Right atrium auricular region (tissue), 2 donors: ENCODE measurements at regions not wholly inside any gene's neighbourhood (a gene's known extent, or its start where the extent isn't known, plus 50 kb on each side); places are given as distances from the start of the nearest gene placed in this dataset.
"Not testable (repeated sequence)": the region's sequence is repeated elsewhere in the genome, so short reads cannot be mapped to it uniquely, and the experiment has no call there.

Experiments
- DNase-seq: peaks from one replicate; pipeline ENCODE4 v3.0.0-alpha.2; 2019; ENCODE audit warnings: low spot score
- H3K27ac ChIP-seq, 2 donors: fragments of 200-600 bp; sonication (generic); 1 replicate in 1 of 2; 2 replicates in 1 of 2; pipeline ENCODE4 v1.5.1; 2016 to 2019
- H3K27me3 ChIP-seq, 2 donors: fragments of 200-600 bp; sonication (generic); one replicate each; pipeline versions ENCODE4 v1.5.1 to v1.6.0; 2017 to 2019
- H3K36me3 ChIP-seq: fragments of 200-600 bp; sonication (generic); one replicate; pipeline ENCODE4 v1.5.1; 2016
- H3K4me1 ChIP-seq, 2 donors: fragments of 200-600 bp; sonication (generic); one replicate each; pipeline versions ENCODE4 v1.5.1 to v1.6.0; 2017 to 2019
- H3K4me3 ChIP-seq, 2 donors: fragments of 200-600 bp; sonication (generic); 1 replicate in 1 of 2; 2 replicates in 1 of 2; pipeline ENCODE4 v1.5.1; 2017 to 2019; ENCODE audit warnings: mild to moderate bottlenecking in 1 of 2, moderate library complexity in 1 of 2
- H3K9me3 ChIP-seq, 2 donors: fragments of 200-600 bp; sonication (generic); one replicate each; pipeline ENCODE4 v1.5.1; 2019
- CTCF ChIP-seq, 2 donors: fragments of 200-600 bp; sonication (generic); IDR thresholded peaks; one replicate each; pipeline ENCODE4 v1.5.1; 2019; ENCODE audit warnings: antibody characterized with exemption in 2 of 2

- Histone ChIP-seq H3K9me3 (no peaks in the 10 kb centered on the region), H3K4me1 (no peaks in the 10 kb centered on the region), H3K4me3 (no peak overlapping the region), H3K27me3 (no peaks in the 10 kb centered on the region), H3K36me3 (no peaks in the 10 kb centered on the region), H3K27ac (no peak overlapping the region)
- DNase-seq = no peak
- no peak for TF ChIP-seq CTCF (IDR thresholded peaks at IDR 0.05)
Measured at GRCh38 chr9:135305546-135306180, 173.9 kb upstream of the PPP1R26 start.

GRCh38 chr9:135306699-135307098 lies 172.9 kb upstream of the PPP1R26 start:
- Histone ChIP-seq H3K4me1 (no peaks in the 10 kb centered on the region), H3K27ac (no peak overlapping the region), H3K4me3 (no peak overlapping the region), H3K9me3 (peaks cover 0 to 4% of the 10 kb centered on the region in 2 donors), H3K36me3 (no peaks in the 10 kb centered on the region), H3K27me3 (no peaks in the 10 kb centered on the region)
- no peak for TF ChIP-seq CTCF (IDR thresholded peaks at IDR 0.05)
- no peak for DNase-seq

- Histone ChIP-seq H3K4me3 (no peak overlapping the region), H3K4me1 (no peaks in the 10 kb centered on the region), H3K9me3 (peaks cover 0 to 10% of the 10 kb centered on the region in 2 donors), H3K36me3 (no peaks in the 10 kb centered on the region), H3K27me3 (no peaks in the 10 kb centered on the region), H3K27ac (no peak overlapping the region)
- TF ChIP-seq CTCF (IDR thresholded peaks at IDR 0.05) = no peak
- DNase-seq = no peak
Measured at GRCh38 chr9:135307300-135307699, 172.3 kb upstream of the PPP1R26 start.

- not testable (repeated sequence) for DNase-seq, H3K27ac ChIP-seq, H3K4me3 ChIP-seq, H3K36me3 ChIP-seq, H3K4me1 ChIP-seq, H3K27me3 ChIP-seq
- peaks cover 0 to 15% of the 10 kb centered on the region in 2 donors for H3K9me3 ChIP-seq
Measured at GRCh38 chr9:135307919-135308318, 171.7 kb upstream of the PPP1R26 start.

- H3K9me3 ChIP-seq = peaks cover 0 to 25% of the 10 kb centered on the region in 2 donors
- TF ChIP-seq CTCF (IDR thresholded peaks at IDR 0.05) = no peak
- no peaks in the 10 kb centered on the region for H3K36me3 ChIP-seq
- no peak overlapping the region for H3K27ac ChIP-seq
- no peaks in the 10 kb centered on the region for H3K4me1 ChIP-seq
- H3K27me3 ChIP-seq = no peaks in the 10 kb centered on the region
- no peak overlapping the region for H3K4me3 ChIP-seq
- no peak for DNase-seq
Measured at GRCh38 chr9:135308821-135309762, 170.5 kb upstream of the PPP1R26 start.

- H3K4me3 ChIP-seq = no peak overlapping the region
- no peaks in the 10 kb centered on the region for H3K36me3 ChIP-seq
- DNase-seq = no peak
- no peak for TF ChIP-seq CTCF (IDR thresholded peaks at IDR 0.05)
- H3K9me3 ChIP-seq = peaks cover 0 to 25% of the 10 kb centered on the region in 2 donors
- no peaks in the 10 kb centered on the region for H3K4me1 ChIP-seq
- no peak overlapping the region for H3K27ac ChIP-seq
- no peaks in the 10 kb centered on the region for H3K27me3 ChIP-seq
Measured at GRCh38 chr9:135309763-135310125, 169.8 kb upstream of the PPP1R26 start.
